SH-SY5Y (cell line): ENCODE measurements at regions not wholly inside any gene's neighbourhood (a gene's known extent, or its start where the extent isn't known, plus 50 kb on each side); places are given as distances from the start of the nearest gene placed in this dataset.

Source experiments
- GATA2 ChIP-seq: IDR thresholded peaks from 2 replicates; pipeline ENCODE4 v1.6.1; 2011; ENCODE audit warnings: mild to moderate bottlenecking, low read depth, low read length
- GATA3 ChIP-seq: IDR thresholded peaks from 2 replicates; pipeline ENCODE4 v1.6.1; 2011; ENCODE audit warnings: low read depth, mild to moderate bottlenecking, low read length, moderate library complexity

DNA sequence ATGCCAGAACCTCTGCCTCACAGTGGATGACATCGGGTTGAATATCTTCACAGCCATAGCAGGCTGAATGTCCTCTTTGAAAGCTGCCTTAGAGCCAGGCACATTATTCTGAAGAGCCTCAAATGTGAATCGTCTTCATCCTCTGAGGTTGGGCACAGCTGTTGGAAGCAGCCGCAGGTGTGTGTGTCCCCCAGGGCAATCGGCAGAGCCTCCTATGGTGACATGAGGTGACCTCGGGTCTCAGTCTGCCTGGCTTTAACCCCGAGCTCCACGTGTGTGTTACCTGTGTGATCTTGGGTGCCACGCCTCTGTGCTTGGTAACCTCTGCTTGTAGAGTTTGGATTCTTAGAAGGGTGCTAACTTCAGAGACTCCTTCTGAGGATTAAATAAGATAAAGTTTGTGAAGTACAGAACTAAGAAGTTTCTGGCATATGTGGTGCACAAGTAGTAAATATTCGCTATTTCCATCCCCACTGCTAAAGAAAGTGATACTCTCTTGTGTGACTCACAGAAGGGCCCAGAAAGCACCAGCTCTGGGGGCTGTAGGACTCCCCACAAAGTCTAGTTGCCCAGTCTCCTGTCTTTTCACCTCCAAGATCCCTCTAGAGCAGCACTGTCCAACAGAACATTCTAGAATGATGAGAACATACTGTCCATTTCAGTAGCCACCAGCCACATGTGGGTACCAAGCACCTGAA lies 500.9 kb downstream of the NPHP4 start:
- TF ChIP-seq GATA2 (no peak), GATA3 (no peak)
